ENCODE measurements at regions not wholly inside any gene's neighbourhood (a gene's known extent, or its start where the extent isn't known, plus 50 kb on each side); places are given as distances from the start of the nearest gene placed in this dataset.

GRCh38 chr4:138110815-138111214, 131.3 kb downstream of the SLC7A11 start:
- no peaks in the 10 kb centered on the region for H3F3A ChIP-seq (replicated peaks; ENCODE audit: low read depth)
- no peak overlapping the region for H3K4me3 Mint-ChIP-seq
- H3K4me3 ChIP-seq = no peak overlapping the region
- H3K27me3 ChIP-seq (ENCODE audit: insufficient read depth) = no peaks in the 10 kb centered on the region
- H3K4me2 ChIP-seq = peak overlapping the region; percentile 52
- DNase-seq (ENCODE audit: low spot score) = no peak
- peaks cover 50% of the 10 kb centered on the region for H3K4me1 Mint-ChIP-seq
- no peaks in the 10 kb centered on the region for H3K79me2 ChIP-seq (replicated peaks; ENCODE audit: insufficient read depth)
- H3K27me3 Mint-ChIP-seq (ENCODE audit: insufficient read depth, low read depth, poor library complexity) = no peaks in the 10 kb centered on the region
- no peaks in the 10 kb centered on the region for H3K36me3 ChIP-seq (ENCODE audit: insufficient read depth)
- H4K20me1 ChIP-seq (replicated peaks; ENCODE audit: insufficient read depth) = no peaks in the 10 kb centered on the region
- TF ChIP-seq NANOG (IDR thresholded peaks at IDR 0.05; ENCODE audit: borderline replicate concordance) (0 out of 2 replicates have a peak, but pooled peaks have one; percentile 15), CTCF (conservative IDR thresholded peaks at IDR 0.05; ENCODE audit: low read depth in 2 of 2) (no peak)
- peaks cover 21% of the 10 kb centered on the region for H3K9me3 Mint-ChIP-seq
- peaks cover 23% of the 10 kb centered on the region for H3K36me3 Mint-ChIP-seq (ENCODE audit: low read depth)
- H3K9me2 ChIP-seq (ENCODE audit: insufficient read depth) = no peaks in the 10 kb centered on the region
- no peak for ATAC-seq
- H2AFZ ChIP-seq = no peak overlapping the region
- no peak overlapping the region for H3K27ac Mint-ChIP-seq
- H3K27ac ChIP-seq (ENCODE audit: low read depth) = peak overlapping the region; percentile 88
- H3K4me1 ChIP-seq (ENCODE audit: insufficient read depth) = peaks cover 26% of the 10 kb centered on the region

- H4K20me1 ChIP-seq (replicated peaks; ENCODE audit: insufficient read depth) = no peaks in the 10 kb centered on the region
- H3F3A ChIP-seq (replicated peaks; ENCODE audit: low read depth) = no peaks in the 10 kb centered on the region
- H3K9me3 Mint-ChIP-seq = peaks cover 28% of the 10 kb centered on the region
- no peaks in the 10 kb centered on the region for H3K27me3 ChIP-seq (ENCODE audit: insufficient read depth)
- H3K4me1 ChIP-seq (ENCODE audit: insufficient read depth) = peaks cover 16% of the 10 kb centered on the region
- no peak overlapping the region for H3K27ac Mint-ChIP-seq
- H3K36me3 Mint-ChIP-seq (ENCODE audit: low read depth) = peaks cover 29% of the 10 kb centered on the region
- no peak for DNase-seq (ENCODE audit: low spot score)
- H3K4me1 Mint-ChIP-seq = peaks cover 22% of the 10 kb centered on the region
- H3K27ac ChIP-seq (ENCODE audit: low read depth) = no peak overlapping the region
- no peak overlapping the region for H3K4me3 Mint-ChIP-seq
- no peaks in the 10 kb centered on the region for H3K27me3 Mint-ChIP-seq (ENCODE audit: insufficient read depth, low read depth, poor library complexity)
- H3K4me3 ChIP-seq = no peak overlapping the region
- no peaks in the 10 kb centered on the region for H3K9me2 ChIP-seq (ENCODE audit: insufficient read depth)
- no peaks in the 10 kb centered on the region for H3K79me2 ChIP-seq (replicated peaks; ENCODE audit: insufficient read depth)
- H2AFZ ChIP-seq = no peak overlapping the region
- no peak for ATAC-seq
- H3K36me3 ChIP-seq (ENCODE audit: insufficient read depth) = no peaks in the 10 kb centered on the region
- no peak overlapping the region for H3K4me2 ChIP-seq
- TF ChIP-seq EZH2 (IDR thresholded peaks at IDR 0.05; ENCODE audit: low read depth, unreplicated experiment) (no peak), ZNF331 (CRISPR knock-in tag; IDR thresholded peaks at IDR 0.05; ENCODE audit: low read depth) (no peak), POLR2AphosphoS5 (IDR thresholded peaks at IDR 0.05; ENCODE audit: low read depth) (no peak), CTCF (conservative IDR thresholded peaks at IDR 0.05; ENCODE audit: low read depth in 2 of 2) (no peak), EZH2phosphoT487 (IDR thresholded peaks at IDR 0.05; ENCODE audit: unreplicated experiment) (no peak), ZNF462 (CRISPR knock-in tag; IDR thresholded peaks at IDR 0.05) (no peak), ETS1 (IDR thresholded peaks at IDR 0.05) (no peak), STAT1 (IDR thresholded peaks at IDR 0.05; ENCODE audit: unreplicated experiment) (no peak), CREB1 (CRISPR knock-in tag; IDR thresholded peaks at IDR 0.05; ENCODE audit: low read depth) (no peak), NANOG (IDR thresholded peaks at IDR 0.05; ENCODE audit: borderline replicate concordance) (no peak), JUNB (IDR thresholded peaks at IDR 0.05; ENCODE audit: unreplicated experiment) (no peak)
Observed at GRCh38 chr4:138107023-138107422, 135.1 kb downstream of the SLC7A11 start.
